ENCODE measurements at regions not wholly inside any gene's neighbourhood (a gene's known extent, or its start where the extent isn't known, plus 50 kb on each side); places are given as distances from the start of the nearest gene placed in this dataset.

- no peak for TF ChIP-seq TCF12 (IDR thresholded peaks at IDR 0.05; ENCODE audit: low read depth)
- no peak for TF ChIP-seq TAF1 (IDR thresholded peaks at IDR 0.05; ENCODE audit: low read depth)
- TF ChIP-seq TEAD4 (IDR thresholded peaks at IDR 0.05), result no peak
- no peak for TF ChIP-seq RAD21 (IDR thresholded peaks at IDR 0.05; ENCODE audit: low read depth)
- no peak for TF ChIP-seq ZBTB7A (IDR thresholded peaks at IDR 0.05; ENCODE audit: low read depth)
- TF ChIP-seq FOXM1 (IDR thresholded peaks at IDR 0.05; ENCODE audit: borderline replicate concordance, low read depth), result no peak
- no peak for TF ChIP-seq YY1 (IDR thresholded peaks at IDR 0.05; ENCODE audit: low read depth)
- no peak for TF ChIP-seq USF1 (IDR thresholded peaks at IDR 0.05)
- no peak for TF ChIP-seq CREB1 (IDR thresholded peaks at IDR 0.05; ENCODE audit: low read depth)
- no peak for TF ChIP-seq MAX (IDR thresholded peaks at IDR 0.05)
- TF ChIP-seq CEBPB (IDR thresholded peaks at IDR 0.05), result no peak
- TF ChIP-seq REST (IDR thresholded peaks at IDR 0.05; ENCODE audit: low read depth), result no peak
- no peak for TF ChIP-seq EGR1 (IDR thresholded peaks at IDR 0.05)
- TF ChIP-seq NFIC (IDR thresholded peaks at IDR 0.05), result no peak
Observed at GRCh38 chr4:106715825-106716224, 320.3 kb downstream of the DKK2 start.

- TF ChIP-seq CEBPB (IDR thresholded peaks at IDR 0.05) (no peak), FOXM1 (IDR thresholded peaks at IDR 0.05; ENCODE audit: borderline replicate concordance, low read depth) (no peak)
Observed at GRCh38 chr4:106708464-106708816, 327.7 kb downstream of the DKK2 start.

GRCh38 chr4:106707776-106708463 is 328.2 kb downstream of the DKK2 start:
- no peak for TF ChIP-seq ZBTB7A (IDR thresholded peaks at IDR 0.05; ENCODE audit: low read depth)

GRCh38 chr4:106704253-106704870 is 331.8 kb downstream of the DKK2 start:
- TF ChIP-seq MAX (IDR thresholded peaks at IDR 0.05) (no peak), TAF1 (IDR thresholded peaks at IDR 0.05; ENCODE audit: low read depth) (no peak), USF1 (IDR thresholded peaks at IDR 0.05) (no peak)

- TF ChIP-seq ZBTB7A (IDR thresholded peaks at IDR 0.05; ENCODE audit: low read depth), result no peak
- TF ChIP-seq EGR1 (IDR thresholded peaks at IDR 0.05), result no peak
- TF ChIP-seq REST (IDR thresholded peaks at IDR 0.05; ENCODE audit: low read depth), result no peak
- no peak for TF ChIP-seq TEAD4 (IDR thresholded peaks at IDR 0.05)
- TF ChIP-seq USF1 (IDR thresholded peaks at IDR 0.05), result no peak
- no peak for TF ChIP-seq CREB1 (IDR thresholded peaks at IDR 0.05; ENCODE audit: low read depth)
- TF ChIP-seq MAX (IDR thresholded peaks at IDR 0.05), result no peak
Observed at GRCh38 chr4:106700321-106700720, 331.7 kb upstream of the GIMD1 start.

GRCh38 chr4:106698621-106699195 is 330.1 kb upstream of the GIMD1 start:
- TF ChIP-seq ZBTB7A (IDR thresholded peaks at IDR 0.05; ENCODE audit: low read depth), result no peak
- no peak for TF ChIP-seq EGR1 (IDR thresholded peaks at IDR 0.05)
- TF ChIP-seq NFIC (IDR thresholded peaks at IDR 0.05), result no peak
- no peak for TF ChIP-seq TEAD4 (IDR thresholded peaks at IDR 0.05)
- TF ChIP-seq MAX (IDR thresholded peaks at IDR 0.05), result no peak
- TF ChIP-seq RAD21 (IDR thresholded peaks at IDR 0.05; ENCODE audit: low read depth), result no peak
- no peak for TF ChIP-seq TCF12 (IDR thresholded peaks at IDR 0.05; ENCODE audit: low read depth)
- no peak for TF ChIP-seq EP300 (IDR thresholded peaks at IDR 0.05; ENCODE audit: borderline replicate concordance)
- no peak for TF ChIP-seq FOXM1 (IDR thresholded peaks at IDR 0.05; ENCODE audit: borderline replicate concordance, low read depth)
- no peak for TF ChIP-seq USF1 (IDR thresholded peaks at IDR 0.05)
- no peak for TF ChIP-seq TAF1 (IDR thresholded peaks at IDR 0.05; ENCODE audit: low read depth)
- TF ChIP-seq REST (IDR thresholded peaks at IDR 0.05; ENCODE audit: low read depth), result no peak
- TF ChIP-seq CEBPB (IDR thresholded peaks at IDR 0.05), result no peak
- no peak for TF ChIP-seq CREB1 (IDR thresholded peaks at IDR 0.05; ENCODE audit: low read depth)
- TF ChIP-seq YY1 (IDR thresholded peaks at IDR 0.05; ENCODE audit: low read depth), result no peak

Measured in Ishikawa (cell line).